Skeletal muscle cell (primary cell): ENCODE measurements at regions not wholly inside any gene's neighbourhood (a gene's known extent, or its start where the extent isn't known, plus 50 kb on each side); places are given as distances from the start of the nearest gene placed in this dataset.

Experiments used
- DNase-seq: peaks from one replicate; pipeline ENCODE4 v3.0.0-alpha.2; 2010; ENCODE audit warnings: low read depth
- H3K4me3 ChIP-seq: 2 replicates; pipeline ENCODE4 v1.5.1; 2011; ENCODE audit warnings: low read depth, mild to moderate bottlenecking, control low read depth, low read length, moderate library complexity

DNA sequence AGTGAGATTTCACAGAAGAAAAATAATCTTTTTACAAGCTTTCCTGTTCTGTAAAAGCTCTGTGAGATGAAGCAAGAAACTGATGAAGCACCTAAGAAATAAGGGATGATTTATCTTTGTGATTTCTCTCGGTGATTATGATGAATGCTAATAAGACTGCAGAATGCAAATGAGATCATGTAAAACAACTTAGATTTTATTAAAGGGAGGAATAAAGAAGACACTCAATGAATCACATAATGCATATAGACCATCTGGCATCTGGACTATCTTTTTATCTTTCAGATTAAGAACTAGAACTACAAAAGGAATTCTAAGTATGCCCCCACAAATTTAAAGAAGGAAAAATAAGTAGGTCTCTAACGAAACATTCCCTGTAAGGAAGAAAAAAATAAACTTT is 361.5 kb upstream of the OPRM1 start:
- no peak for DNase-seq
- no peak overlapping the region for H3K4me3 ChIP-seq

DNA sequence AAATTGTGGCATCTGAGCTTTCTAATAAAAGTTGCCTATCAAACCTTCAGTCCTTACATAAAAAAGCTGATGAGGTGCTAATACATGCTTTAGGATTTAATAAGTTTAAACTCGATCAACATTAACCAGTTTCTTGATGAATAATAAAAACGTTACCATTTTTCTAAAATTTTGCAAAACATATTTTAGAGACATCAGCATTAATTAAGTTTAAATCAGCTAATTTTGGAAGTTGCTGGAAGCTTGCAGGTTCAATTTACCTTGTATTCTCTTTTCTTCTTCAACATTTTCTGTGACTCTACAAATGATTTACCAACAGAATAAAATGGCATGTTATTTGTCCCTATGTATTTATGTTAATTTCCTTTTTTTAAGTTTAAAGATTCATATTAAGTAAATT is 365.3 kb upstream of the OPRM1 start:
- H3K4me3 ChIP-seq: no peak overlapping the region
- no peak for DNase-seq

DNA sequence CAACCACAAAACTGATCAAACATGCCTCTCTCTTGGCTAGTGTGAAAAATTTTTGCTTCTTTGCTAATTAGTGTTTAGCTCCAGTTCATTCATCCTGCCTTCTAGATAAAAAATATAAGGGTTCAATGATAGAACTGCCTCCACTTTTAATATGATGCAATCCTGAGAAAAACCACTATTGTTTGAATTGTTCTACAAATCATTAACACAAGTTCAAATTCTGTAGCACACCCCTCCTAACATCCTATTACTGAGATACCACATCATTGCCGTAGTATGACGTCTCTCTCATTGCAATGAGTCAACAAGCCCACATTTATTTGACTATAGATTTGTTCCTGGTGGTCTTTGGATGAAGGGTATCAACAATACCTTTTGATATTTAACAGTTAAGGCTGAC is 365.8 kb upstream of the OPRM1 start:
- H3K4me3 ChIP-seq: no peak overlapping the region
- no peak for DNase-seq

DNA sequence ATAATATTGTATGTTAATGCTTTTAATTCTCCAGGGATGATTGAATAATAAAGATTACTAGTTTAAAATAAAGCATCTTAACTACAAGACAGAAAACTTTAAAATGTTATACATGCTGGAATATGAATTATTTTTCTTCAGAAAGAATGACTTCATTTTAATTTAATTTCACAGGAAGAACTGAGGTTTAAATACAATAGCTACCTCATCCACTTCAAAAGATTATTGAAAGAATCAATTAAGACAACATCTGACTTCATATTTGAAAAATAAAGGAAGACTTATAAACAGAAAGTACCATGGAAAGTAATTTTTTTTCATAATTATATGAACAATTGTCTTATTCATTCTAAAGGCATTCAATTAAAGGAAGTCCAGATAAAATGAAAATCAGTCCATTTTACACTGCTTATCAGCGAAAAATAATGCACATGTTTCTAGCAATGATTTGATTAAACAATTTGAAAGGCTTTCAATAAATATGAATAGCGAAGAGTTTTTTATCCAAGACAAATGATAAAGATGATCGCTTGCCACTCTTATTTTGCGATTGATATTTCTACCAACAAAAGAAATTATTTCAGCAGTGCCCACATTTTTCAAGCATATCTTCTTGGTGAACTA is 368.5 kb upstream of the OPRM1 start:
- H3K4me3 ChIP-seq: no peak overlapping the region
- DNase-seq: no peak

DNA sequence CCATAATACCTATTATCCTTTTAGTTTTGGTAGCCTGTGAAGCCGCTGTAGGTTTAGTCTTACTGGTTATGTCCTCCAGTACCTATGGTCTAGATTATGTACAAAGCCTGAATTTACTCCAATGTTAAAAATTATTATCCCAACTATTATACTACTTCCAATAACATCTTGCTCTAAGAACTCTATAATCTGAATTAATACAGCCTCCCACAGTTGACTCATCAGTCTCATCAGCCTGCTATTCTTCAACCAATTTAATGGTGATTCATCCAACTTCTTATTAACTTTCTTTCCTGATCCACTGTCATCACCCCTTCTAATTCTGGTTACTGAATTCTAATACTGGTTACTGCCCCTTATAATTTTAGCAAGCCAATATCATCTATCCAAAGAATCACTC is 370.3 kb upstream of the OPRM1 start:
- DNase-seq: no peak
- no peak overlapping the region for H3K4me3 ChIP-seq

DNA sequence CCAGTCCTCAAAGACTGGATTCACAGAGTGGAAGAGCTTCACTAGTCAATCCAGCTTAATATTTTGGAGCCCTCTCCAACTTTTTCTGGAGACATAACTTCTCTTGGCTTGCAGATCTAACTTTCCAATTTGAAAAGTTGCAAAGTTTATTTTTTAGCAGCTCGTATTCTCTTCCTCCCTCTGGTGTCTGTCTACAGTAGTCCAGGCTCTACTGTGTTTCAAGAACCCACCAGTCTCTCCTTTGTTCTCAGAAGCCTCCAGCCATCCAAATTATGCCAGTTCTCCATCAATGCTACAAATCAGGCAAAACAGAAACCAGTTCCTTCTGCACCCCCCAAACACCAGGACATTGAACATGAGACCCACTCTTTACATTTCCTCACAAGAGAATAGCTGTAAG is 376.1 kb upstream of the OPRM1 start:
- H3K4me3 ChIP-seq: no peak overlapping the region
- DNase-seq: no peak

DNA sequence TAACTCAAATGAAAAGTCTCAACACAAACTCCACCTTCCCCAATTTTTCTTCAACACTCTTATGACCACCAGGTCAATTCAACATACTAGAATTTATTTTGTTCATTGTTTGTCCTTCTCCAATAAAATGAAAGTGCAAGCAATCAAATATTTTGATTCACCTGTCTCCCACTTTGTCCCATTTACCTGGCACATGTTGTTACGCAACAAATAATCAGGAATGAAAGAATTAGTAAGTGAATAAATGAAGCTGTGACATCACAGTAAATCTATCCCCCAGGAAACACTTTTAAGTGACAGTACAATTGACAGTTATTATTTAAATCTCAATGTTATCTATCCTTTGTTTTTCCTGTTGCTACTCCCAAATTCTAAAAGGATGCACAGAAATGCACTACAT is 393.7 kb upstream of the OPRM1 start:
- H3K4me3 ChIP-seq: no peak overlapping the region
- DNase-seq: no peak

DNA sequence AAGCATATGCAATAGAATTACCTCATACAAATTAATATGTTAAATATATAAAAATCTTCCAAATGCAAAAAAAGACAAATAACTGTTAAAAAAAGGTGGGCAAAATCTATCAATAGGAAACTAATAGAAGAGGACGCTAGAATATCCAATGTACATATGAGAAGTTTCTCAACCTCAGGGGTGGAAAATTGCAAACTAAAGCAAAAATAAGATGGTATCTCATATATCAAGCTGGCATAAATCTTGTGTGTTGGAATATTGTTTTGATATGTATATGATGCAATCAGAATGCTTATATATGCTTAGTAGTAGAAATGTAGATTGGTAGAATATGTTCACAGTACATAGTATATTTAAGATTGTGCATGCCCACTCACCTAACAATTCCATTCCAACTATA is 395.0 kb upstream of the OPRM1 start:
- no peak overlapping the region for H3K4me3 ChIP-seq
- no peak for DNase-seq

DNA sequence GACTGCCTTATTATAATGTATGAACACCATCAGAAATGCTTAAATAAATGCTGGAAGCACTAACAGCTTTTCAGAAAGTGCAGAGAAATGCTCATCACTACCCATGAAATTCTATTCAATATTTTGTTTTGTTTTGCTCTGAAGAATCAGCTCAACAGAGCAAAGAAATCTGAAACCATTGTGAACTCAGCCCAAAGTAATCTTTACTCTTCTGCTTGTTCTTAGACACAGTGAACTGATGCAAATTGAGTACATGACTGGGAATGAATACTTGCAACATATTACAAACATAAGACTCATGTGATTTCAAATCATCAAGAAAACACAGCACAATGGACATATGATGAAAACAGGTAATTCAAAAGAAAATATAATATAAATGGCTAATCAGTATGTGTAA is 404.6 kb upstream of the OPRM1 start:
- H3K4me3 ChIP-seq: no peak overlapping the region
- DNase-seq: no peak

DNA sequence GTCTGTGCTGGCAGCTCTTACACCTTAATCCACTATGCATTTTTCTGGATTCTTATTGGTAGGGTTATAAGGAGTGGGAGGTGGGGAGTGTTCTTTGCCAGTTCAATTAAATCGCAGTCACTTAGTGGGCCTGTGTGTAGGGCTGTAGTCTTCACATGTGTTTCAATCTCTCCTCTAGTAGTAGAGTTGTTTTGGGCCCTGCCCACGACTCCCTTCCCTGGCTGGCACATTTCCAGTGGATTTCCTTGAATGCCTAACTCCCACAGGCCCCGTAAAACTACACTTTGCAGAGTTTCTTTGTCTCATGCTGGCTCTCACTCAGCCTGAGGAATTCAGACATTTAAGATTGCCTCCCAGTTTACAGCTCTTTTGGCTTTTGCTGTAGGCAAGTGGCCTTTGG is 414.0 kb upstream of the OPRM1 start:
- no peak overlapping the region for H3K4me3 ChIP-seq
- peak; percentile 65 for DNase-seq

DNA sequence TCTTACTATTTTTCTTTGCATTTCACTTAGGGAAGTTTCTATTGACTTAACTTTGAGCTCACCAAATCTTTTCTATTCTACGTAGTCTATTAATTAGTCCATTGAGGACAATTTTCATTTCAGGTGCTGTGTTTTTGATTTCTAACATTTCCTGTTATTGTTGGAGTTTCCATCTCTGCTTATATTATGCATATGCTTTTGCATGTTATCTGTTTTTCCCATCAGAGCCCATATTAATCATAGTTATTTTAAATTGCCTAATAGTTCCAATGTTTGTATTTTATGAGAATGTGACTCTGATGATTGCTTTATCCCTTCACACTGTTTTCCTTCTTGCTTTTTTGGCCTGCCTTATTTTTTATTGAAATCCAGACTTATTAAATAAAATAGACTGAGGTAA is 414.5 kb upstream of the OPRM1 start:
- H3K4me3 ChIP-seq: no peak overlapping the region
- DNase-seq: no peak

DNA sequence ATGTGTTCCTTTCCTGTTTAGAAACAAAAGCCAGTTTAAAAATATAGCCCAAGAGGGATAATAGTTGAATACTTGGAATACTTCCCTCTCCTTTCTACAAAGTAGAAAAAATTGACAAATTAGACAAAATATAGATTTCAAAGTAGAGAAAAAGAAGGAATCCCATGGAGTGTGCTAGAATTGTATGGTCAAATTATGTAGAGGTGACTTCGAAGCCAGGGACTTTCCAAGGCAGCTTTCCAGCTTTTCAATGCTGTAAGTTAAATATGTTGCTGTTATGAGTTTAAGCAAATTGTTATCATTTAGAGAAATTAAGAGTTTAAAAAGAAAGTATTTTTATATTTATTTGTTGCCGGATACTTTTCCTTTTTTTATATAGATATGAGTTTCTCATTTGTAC is 415.5 kb upstream of the OPRM1 start:
- no peak for DNase-seq
- no peak overlapping the region for H3K4me3 ChIP-seq

DNA sequence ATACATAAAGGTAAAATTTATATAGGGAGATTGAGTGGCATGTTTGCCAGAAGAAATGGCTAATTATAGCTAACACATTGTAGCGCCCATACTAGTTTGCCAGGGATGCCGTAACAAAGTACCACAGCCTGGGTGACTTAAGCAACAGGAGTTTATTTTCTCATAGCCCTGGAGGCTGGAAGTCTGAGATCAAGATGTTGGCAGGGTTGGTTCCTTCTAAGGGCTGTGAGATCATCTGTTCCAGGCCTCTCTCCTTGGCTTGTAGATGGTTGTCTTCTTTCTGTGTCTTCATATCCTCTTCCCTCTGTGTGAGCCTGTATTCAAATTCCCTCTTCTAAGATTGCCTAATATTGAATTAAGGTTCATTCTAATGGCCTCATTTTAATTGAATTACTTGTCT is 417.5 kb upstream of the OPRM1 start:
- no peak overlapping the region for H3K4me3 ChIP-seq
- DNase-seq: no peak

DNA sequence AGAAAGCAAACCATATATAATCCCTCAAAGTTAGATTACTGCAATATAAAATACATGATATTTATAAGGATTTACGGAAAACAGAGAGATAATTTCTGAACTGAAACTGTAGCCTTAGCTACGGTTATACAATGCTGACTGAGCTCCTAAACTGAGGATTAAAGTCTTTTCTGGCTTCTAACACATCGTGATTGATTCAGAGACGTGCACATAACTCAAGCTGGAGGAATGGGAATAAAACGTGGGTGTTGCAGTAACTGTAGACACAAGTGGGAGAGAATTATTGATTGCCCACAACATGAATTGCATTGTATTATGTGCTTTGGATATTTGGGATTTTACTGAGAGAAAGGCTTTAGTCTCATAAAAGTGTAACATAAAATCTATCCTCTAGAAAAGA is 418.0 kb upstream of the OPRM1 start:
- H3K4me3 ChIP-seq: no peak overlapping the region
- DNase-seq: no peak

DNA sequence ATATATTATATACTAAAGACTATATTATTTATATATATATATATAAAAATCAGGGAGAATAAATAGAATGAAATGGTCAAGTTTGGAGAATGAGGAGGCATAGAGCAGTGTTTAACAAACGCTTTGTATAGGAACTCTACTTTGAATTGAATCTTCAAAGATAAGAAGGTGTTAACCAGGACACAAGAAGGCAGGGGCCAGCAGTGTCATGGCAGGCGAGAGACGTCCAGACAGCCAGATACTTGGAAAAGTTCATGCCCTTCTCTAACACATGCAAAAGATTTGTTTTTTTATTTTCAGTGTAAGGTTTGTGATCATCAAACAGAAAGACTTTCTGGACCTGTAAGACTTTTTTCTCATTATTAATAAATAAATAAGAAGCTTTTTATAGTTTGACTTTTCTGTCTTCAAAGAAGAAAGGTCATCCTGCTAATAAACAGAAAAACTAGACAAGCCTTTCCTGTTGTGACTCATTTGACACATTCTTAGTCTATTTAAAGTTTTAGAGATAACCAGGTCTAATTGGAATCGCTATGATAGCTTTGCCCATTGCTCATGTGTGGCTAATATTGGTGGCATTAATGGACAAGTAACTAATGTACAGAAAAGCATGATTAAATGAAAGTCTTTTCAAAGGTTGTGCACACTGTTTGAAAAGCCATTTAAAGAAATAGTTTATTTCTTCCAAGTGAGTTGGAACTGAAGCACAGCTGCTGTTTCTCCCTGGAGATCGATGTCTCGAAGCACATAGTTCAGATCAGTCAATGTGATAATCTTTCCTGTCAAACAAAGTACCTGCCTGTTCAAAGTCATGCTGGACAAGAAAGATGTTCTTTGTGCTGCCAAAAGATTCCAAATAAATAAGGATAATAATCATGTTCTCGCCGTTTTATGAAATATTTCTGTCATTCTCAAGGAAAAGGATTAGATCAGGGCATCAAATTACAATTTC is 420.4 kb upstream of the OPRM1 start:
- DNase-seq: no peak
- no peak overlapping the region for H3K4me3 ChIP-seq

DNA sequence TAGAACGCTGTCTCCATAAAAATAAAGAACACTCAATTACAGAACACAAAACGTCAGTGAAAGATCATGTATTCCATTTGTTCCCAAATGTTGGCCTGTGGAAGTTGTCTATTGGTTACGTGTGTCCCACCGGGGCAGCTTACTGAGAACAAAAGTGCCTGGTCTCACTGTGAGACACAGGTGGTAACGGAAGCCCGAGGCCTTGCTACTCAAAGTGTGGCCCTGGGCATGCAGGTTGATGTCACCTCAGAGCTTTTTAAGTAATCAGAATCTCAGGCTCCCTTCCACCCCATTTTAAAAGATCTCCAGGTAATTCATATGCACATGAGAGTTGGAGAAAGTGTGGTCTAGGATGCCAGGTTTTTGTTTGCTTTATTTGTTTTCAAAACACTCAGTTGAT is 422.5 kb upstream of the OPRM1 start:
- no peak overlapping the region for H3K4me3 ChIP-seq

DNA sequence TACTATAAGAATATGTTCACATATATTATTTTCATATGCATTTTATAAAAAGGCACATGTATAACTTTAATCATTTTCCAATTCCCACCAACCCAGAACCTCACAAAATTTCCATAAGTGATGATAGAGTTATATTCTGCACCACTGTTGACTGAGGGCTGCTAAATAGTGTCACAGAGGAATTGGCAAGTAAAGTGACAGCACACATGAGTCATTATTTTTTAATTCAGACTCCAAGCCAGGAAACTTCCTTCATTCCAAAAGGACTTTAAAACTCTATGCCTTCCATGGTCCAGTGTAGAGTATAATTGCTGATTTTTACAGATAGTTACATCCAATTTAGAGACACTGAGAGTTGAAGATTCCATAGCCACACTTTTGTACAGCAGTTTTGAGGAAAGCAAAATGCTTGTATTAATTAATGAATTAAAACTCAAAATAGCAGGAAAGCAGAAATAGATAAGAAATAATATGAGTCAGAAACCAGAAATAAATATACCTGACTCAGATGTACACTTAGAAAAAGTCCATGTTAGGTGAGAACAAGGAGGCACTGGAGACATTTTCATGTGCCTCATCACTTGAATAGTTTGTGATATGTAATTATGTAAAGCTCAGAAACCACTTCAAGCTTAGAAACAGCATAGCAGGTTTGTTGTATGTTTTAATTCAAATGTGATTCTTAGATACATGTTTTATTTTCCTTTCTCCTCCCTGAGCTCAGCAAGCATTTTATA is 425.2 kb upstream of the OPRM1 start:
- H3K4me3 ChIP-seq: no peak overlapping the region
- DNase-seq: no peak

More for the DNA sequence above, 422.5 kb upstream of the OPRM1 start:
- DNase-seq: no peak

DNA sequence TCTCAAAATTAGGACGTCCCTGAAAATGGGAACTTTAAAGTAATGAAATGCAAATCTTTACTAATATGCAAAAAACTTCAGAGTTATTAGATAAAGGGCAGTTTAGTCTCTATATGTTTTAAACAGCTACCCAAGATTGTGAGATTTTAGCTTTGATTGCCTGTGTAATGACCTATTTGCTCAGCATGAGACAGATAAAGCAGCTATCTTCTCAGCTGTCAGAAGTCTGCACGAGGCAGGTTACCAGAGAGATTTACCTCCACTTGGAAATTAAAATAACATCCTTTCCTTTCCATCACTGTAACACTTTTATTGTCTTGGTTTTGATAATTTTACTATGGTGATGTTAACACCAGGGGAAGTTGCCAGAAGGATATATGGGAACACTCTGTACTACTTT is 436.6 kb upstream of the OPRM1 start:
- H3K4me3 ChIP-seq: no peak overlapping the region
- DNase-seq: no peak

DNA sequence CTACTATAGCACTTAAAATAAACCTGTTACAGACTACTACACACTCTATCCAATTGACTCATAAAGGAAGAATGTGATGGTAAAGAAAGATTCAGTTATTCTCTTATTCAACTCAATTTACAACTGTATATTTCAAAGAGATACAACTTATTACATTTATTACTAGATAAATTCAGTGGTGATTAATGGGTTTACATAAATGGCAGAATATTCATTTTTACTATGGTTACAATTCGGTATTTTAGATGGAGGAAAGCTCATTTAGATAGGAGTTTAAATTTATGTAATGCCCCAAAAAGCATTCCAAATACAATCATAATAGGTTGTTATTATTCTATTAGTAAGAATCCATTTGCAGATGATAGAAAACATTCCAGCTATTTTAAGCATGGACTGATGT is 439.1 kb upstream of the OPRM1 start:
- no peak for DNase-seq
- no peak overlapping the region for H3K4me3 ChIP-seq

DNA sequence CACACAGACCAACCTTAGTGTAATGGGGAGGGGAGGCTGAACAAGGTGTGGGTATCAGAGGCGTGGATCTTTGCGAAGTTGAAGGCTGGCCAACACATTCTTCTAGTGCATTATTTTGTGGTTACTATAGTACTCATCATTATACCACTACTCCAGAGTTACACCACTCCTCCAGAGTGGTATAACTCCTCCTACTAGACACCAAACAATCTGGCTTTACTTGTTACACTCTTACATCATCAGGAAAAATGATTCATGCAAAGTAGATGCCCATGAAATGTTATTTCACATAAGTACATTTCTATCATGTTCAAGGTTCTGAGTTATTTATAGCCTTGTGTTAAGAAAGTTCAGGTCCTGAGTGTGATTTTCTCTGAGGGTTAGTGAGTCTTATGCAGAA is 443.1 kb upstream of the OPRM1 start:
- DNase-seq: peak; percentile 15
- H3K4me3 ChIP-seq: no peak overlapping the region
